ENCODE measurements at regions not wholly inside any gene's neighbourhood (a gene's known extent, or its start where the extent isn't known, plus 50 kb on each side); places are given as distances from the start of the nearest gene placed in this dataset.

GRCh38 chr20:48148020-48148419, 362.7 kb upstream of the SULF2 start:
- Histone ChIP-seq H3K79me1 (replicated peaks; ENCODE audit: low read length, poor library complexity, severe bottlenecking) (no peaks in the 10 kb centered on the region), H3K4me3 (ENCODE audit: insufficient read depth in 1 of 2, low read depth in 1 of 2, low read length in 2 of 2) (no peak overlapping the region), H2BK120ac (ENCODE audit: low read depth, low read length) (no peak overlapping the region), H3K27ac (ENCODE audit: low read length, poor library complexity, severe bottlenecking) (no peak overlapping the region), H4K8ac (ENCODE audit: low read length) (no peak overlapping the region), H3K27me3 (ENCODE audit: control insufficient read depth in 1 of 2, insufficient read depth in 1 of 2, low read length in 2 of 2) (peaks cover 43 to 84% of the 10 kb centered on the region in 2 experiments), H4K91ac (ENCODE audit: low read length) (no peak overlapping the region), H2AFZ (ENCODE audit: low read depth, low read length) (no peak overlapping the region), H2BK12ac (ENCODE audit: low read length in 2 of 2) (no peak overlapping the region), H2AK5ac (ENCODE audit: low read length, severe bottlenecking) (no peak overlapping the region), H3K9ac (ENCODE audit: low read length) (no peak overlapping the region), H2BK5ac (ENCODE audit: low read depth, low read length, poor library complexity, severe bottlenecking) (no peak overlapping the region), H3K9me3 (ENCODE audit: control insufficient read depth, low read length) (peaks cover 1% of the 10 kb centered on the region), H3K4me1 (ENCODE audit: control insufficient read depth, insufficient read depth, low read depth, low read length) (no peaks in the 10 kb centered on the region), H2BK15ac (ENCODE audit: low read depth, poor library complexity, severe bottlenecking) (no peak overlapping the region), H3K36me3 (ENCODE audit: control insufficient read depth in 1 of 2, insufficient read depth in 2 of 2, low read depth in 1 of 2, low read length in 2 of 2) (no peaks in the 10 kb centered on the region), H3K23ac (ENCODE audit: low read length in 2 of 2) (no peak overlapping the region), H3K18ac (ENCODE audit: low read depth in 1 of 2, low read length in 2 of 2) (no peak overlapping the region), H3K4me2 (ENCODE audit: low read length, poor library complexity, severe bottlenecking) (no peak overlapping the region), H3K4ac (ENCODE audit: low read depth in 1 of 2, low read length in 2 of 2) (no peak overlapping the region), H3K14ac (ENCODE audit: low read length in 2 of 2) (no peak overlapping the region)
- WGBS, result 99% methylated on average over 3 of the region's 3 CpGs
- no peak for DNase-seq

GRCh38 chr20:48147311-48147710, 362.0 kb upstream of the SULF2 start:
- Histone ChIP-seq H2BK12ac (ENCODE audit: low read length in 2 of 2) (no peak overlapping the region), H3K14ac (ENCODE audit: low read length in 2 of 2) (no peak overlapping the region), H3K9ac (ENCODE audit: low read length) (no peak overlapping the region), H2AFZ (ENCODE audit: low read depth, low read length) (no peak overlapping the region), H3K36me3 (ENCODE audit: control insufficient read depth in 1 of 2, insufficient read depth in 2 of 2, low read depth in 1 of 2, low read length in 2 of 2) (no peaks in the 10 kb centered on the region), H4K8ac (ENCODE audit: low read length) (no peak overlapping the region), H2BK120ac (ENCODE audit: low read depth, low read length) (no peak overlapping the region), H3K79me1 (replicated peaks; ENCODE audit: low read length, poor library complexity, severe bottlenecking) (no peaks in the 10 kb centered on the region), H2AK5ac (ENCODE audit: low read length, severe bottlenecking) (no peak overlapping the region), H3K27me3 (ENCODE audit: control insufficient read depth in 1 of 2, insufficient read depth in 1 of 2, low read length in 2 of 2) (peaks cover 39 to 84% of the 10 kb centered on the region in 2 experiments), H3K4ac (ENCODE audit: low read depth in 1 of 2, low read length in 2 of 2) (no peak overlapping the region), H3K4me3 (ENCODE audit: insufficient read depth in 1 of 2, low read depth in 1 of 2, low read length in 2 of 2) (no peak overlapping the region), H3K9me3 (ENCODE audit: control insufficient read depth, low read length) (peaks cover 9% of the 10 kb centered on the region), H3K27ac (ENCODE audit: low read length, poor library complexity, severe bottlenecking) (no peak overlapping the region), H4K91ac (ENCODE audit: low read length) (no peak overlapping the region), H3K4me2 (ENCODE audit: low read length, poor library complexity, severe bottlenecking) (no peak overlapping the region), H2BK15ac (ENCODE audit: low read depth, poor library complexity, severe bottlenecking) (no peak overlapping the region), H3K18ac (ENCODE audit: low read depth in 1 of 2, low read length in 2 of 2) (no peak overlapping the region), H3K4me1 (ENCODE audit: control insufficient read depth, insufficient read depth, low read depth, low read length) (no peaks in the 10 kb centered on the region), H3K23ac (ENCODE audit: low read length in 2 of 2) (no peak overlapping the region), H2BK5ac (ENCODE audit: low read depth, low read length, poor library complexity, severe bottlenecking) (no peak overlapping the region)
- DNase-seq, result no peak
- 91% methylated on average over 10 of the region's 10 CpGs for whole genome bisulfite sequencing

- no peak overlapping the region for H2BK120ac ChIP-seq (ENCODE audit: low read depth, low read length)
- no peak overlapping the region for H3K14ac ChIP-seq (ENCODE audit: low read length in 2 of 2)
- H2BK15ac ChIP-seq (ENCODE audit: low read depth, poor library complexity, severe bottlenecking), result no peak overlapping the region
- H3K4ac ChIP-seq (ENCODE audit: low read depth in 1 of 2, low read length in 2 of 2), result no peak overlapping the region
- no peak overlapping the region for H2BK5ac ChIP-seq (ENCODE audit: low read depth, low read length, poor library complexity, severe bottlenecking)
- 75% methylated on average over 4 of the region's 7 CpGs for WGBS
- peaks cover 9% of the 10 kb centered on the region for H3K9me3 ChIP-seq (ENCODE audit: control insufficient read depth, low read length)
- no peak for DNase-seq
- H2AFZ ChIP-seq (ENCODE audit: low read depth, low read length), result no peak overlapping the region
- no peak overlapping the region for H3K23ac ChIP-seq (ENCODE audit: low read length in 2 of 2)
- no peak overlapping the region for H4K8ac ChIP-seq (ENCODE audit: low read length)
- H3K27ac ChIP-seq (ENCODE audit: low read length, poor library complexity, severe bottlenecking), result no peak overlapping the region
- H3K18ac ChIP-seq (ENCODE audit: low read depth in 1 of 2, low read length in 2 of 2), result no peak overlapping the region
- H3K4me1 ChIP-seq (ENCODE audit: control insufficient read depth, insufficient read depth, low read depth, low read length), result no peaks in the 10 kb centered on the region
- H4K91ac ChIP-seq (ENCODE audit: low read length), result no peak overlapping the region
- no peak overlapping the region for H2AK5ac ChIP-seq (ENCODE audit: low read length, severe bottlenecking)
- no peak overlapping the region for H3K9ac ChIP-seq (ENCODE audit: low read length)
- H2BK12ac ChIP-seq (ENCODE audit: low read length in 2 of 2), result no peak overlapping the region
- no peaks in the 10 kb centered on the region for H3K36me3 ChIP-seq (ENCODE audit: control insufficient read depth in 1 of 2, insufficient read depth in 2 of 2, low read depth in 1 of 2, low read length in 2 of 2)
- H3K4me2 ChIP-seq (ENCODE audit: low read length, poor library complexity, severe bottlenecking), result no peak overlapping the region
- peaks cover 38 to 84% of the 10 kb centered on the region in 2 experiments for H3K27me3 ChIP-seq (ENCODE audit: control insufficient read depth in 1 of 2, insufficient read depth in 1 of 2, low read length in 2 of 2)
- no peaks in the 10 kb centered on the region for H3K79me1 ChIP-seq (replicated peaks; ENCODE audit: low read length, poor library complexity, severe bottlenecking)
- no peak overlapping the region for H3K4me3 ChIP-seq (ENCODE audit: insufficient read depth in 1 of 2, low read depth in 1 of 2, low read length in 2 of 2)
Observed at GRCh38 chr20:48146877-48147276, 361.6 kb upstream of the SULF2 start.

DNA sequence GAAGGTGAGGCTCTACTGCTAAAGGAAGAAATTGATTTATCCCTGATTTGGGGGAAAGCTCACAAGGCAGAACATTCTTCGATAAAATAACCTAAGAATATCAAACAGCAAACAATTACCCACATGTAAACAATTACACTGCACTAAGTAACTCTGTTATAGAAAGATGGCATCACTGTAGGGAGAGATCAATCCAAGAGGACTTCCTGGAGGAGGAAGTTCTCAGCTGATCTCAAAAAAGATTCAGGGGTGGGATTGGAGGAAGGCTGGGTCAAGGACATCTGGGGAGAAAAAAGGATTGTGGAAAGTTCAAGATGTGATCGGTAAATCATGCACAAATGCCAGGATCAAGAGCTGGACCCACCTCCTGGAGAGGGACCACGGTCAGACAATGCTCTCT, 361.0 kb upstream of the SULF2 start:
- H3K79me1 ChIP-seq (replicated peaks; ENCODE audit: low read length, poor library complexity, severe bottlenecking), result no peaks in the 10 kb centered on the region
- no peak overlapping the region for H2AK5ac ChIP-seq (ENCODE audit: low read length, severe bottlenecking)
- DNase-seq, result no peak
- H3K18ac ChIP-seq (ENCODE audit: low read depth in 1 of 2, low read length in 2 of 2), result no peak overlapping the region
- H3K36me3 ChIP-seq (ENCODE audit: control insufficient read depth in 1 of 2, insufficient read depth in 2 of 2, low read depth in 1 of 2, low read length in 2 of 2), result no peaks in the 10 kb centered on the region
- H3K9ac ChIP-seq (ENCODE audit: low read length), result no peak overlapping the region
- H3K9me3 ChIP-seq (ENCODE audit: control insufficient read depth, low read length), result peaks cover 14% of the 10 kb centered on the region
- no peak overlapping the region for H2AFZ ChIP-seq (ENCODE audit: low read depth, low read length)
- no peak overlapping the region for H4K91ac ChIP-seq (ENCODE audit: low read length)
- no peak overlapping the region for H3K4me2 ChIP-seq (ENCODE audit: low read length, poor library complexity, severe bottlenecking)
- H3K4me1 ChIP-seq (ENCODE audit: control insufficient read depth, insufficient read depth, low read depth, low read length), result no peaks in the 10 kb centered on the region
- H3K4ac ChIP-seq (ENCODE audit: low read depth in 1 of 2, low read length in 2 of 2), result no peak overlapping the region
- H3K4me3 ChIP-seq (ENCODE audit: insufficient read depth in 1 of 2, low read depth in 1 of 2, low read length in 2 of 2), result no peak overlapping the region
- H3K23ac ChIP-seq (ENCODE audit: low read length in 2 of 2), result no peak overlapping the region
- no peak overlapping the region for H3K27ac ChIP-seq (ENCODE audit: low read length, poor library complexity, severe bottlenecking)
- H2BK5ac ChIP-seq (ENCODE audit: low read depth, low read length, poor library complexity, severe bottlenecking), result no peak overlapping the region
- H2BK120ac ChIP-seq (ENCODE audit: low read depth, low read length), result no peak overlapping the region
- H4K8ac ChIP-seq (ENCODE audit: low read length), result no peak overlapping the region
- 92% methylated on average over 2 of the region's 3 CpGs for WGBS
- H3K14ac ChIP-seq (ENCODE audit: low read length in 2 of 2), result no peak overlapping the region
- H2BK12ac ChIP-seq (ENCODE audit: low read length in 2 of 2), result no peak overlapping the region
- peaks cover 36 to 78% of the 10 kb centered on the region in 2 experiments for H3K27me3 ChIP-seq (ENCODE audit: control insufficient read depth in 1 of 2, insufficient read depth in 1 of 2, low read length in 2 of 2)
- no peak overlapping the region for H2BK15ac ChIP-seq (ENCODE audit: low read depth, poor library complexity, severe bottlenecking)
